MM.1S (cell line): ENCODE measurements at regions not wholly inside any gene's neighbourhood (a gene's known extent, or its start where the extent isn't known, plus 50 kb on each side); places are given as distances from the start of the nearest gene placed in this dataset.

ENCODE experiments used
- EZH2 ChIP-seq: fragments of 300-600 bp; sonication (generic); optimal IDR thresholded peaks from 2 replicates; pipeline ENCODE3; 2017; ENCODE audit warnings: low read depth, mild to moderate bottlenecking, antibody characterized with exemption, low read length, mixed read lengths
- TF ChIP-seq, protein P1 (sequence below): fragments of 300-600 bp; sonication (generic); IDR thresholded peaks from 2 replicates; pipeline ENCODE4 v1.5.1; 2016; ENCODE audit warnings: antibody characterized with exemption, low read length, mixed read lengths

DNA sequence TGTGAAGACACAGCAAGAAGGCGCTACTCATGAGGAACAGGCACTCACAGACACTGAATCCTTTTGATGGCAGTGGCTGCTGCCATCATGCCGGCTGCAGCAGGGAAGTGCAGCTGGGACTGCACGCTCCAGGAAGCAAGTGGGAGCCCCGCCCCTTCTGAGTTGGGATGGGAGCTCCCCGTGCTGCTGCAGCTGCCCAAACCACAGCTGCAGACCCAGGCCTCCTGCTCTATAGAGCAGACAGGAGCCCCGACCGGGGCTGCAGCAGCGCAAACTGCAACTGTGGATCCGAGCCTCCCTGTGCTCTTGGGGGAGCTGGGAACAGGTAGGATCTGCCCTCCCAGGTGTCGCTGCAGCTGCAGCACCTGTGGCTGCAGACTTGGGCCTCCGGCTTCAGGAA is 65.2 kb upstream of the MARK1 start:
- TF ChIP-seq EZH2: no peak
- TF ChIP-seq, protein P1, sequence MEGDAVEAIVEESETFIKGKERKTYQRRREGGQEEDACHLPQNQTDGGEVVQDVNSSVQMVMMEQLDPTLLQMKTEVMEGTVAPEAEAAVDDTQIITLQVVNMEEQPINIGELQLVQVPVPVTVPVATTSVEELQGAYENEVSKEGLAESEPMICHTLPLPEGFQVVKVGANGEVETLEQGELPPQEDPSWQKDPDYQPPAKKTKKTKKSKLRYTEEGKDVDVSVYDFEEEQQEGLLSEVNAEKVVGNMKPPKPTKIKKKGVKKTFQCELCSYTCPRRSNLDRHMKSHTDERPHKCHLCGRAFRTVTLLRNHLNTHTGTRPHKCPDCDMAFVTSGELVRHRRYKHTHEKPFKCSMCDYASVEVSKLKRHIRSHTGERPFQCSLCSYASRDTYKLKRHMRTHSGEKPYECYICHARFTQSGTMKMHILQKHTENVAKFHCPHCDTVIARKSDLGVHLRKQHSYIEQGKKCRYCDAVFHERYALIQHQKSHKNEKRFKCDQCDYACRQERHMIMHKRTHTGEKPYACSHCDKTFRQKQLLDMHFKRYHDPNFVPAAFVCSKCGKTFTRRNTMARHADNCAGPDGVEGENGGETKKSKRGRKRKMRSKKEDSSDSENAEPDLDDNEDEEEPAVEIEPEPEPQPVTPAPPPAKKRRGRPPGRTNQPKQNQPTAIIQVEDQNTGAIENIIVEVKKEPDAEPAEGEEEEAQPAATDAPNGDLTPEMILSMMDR: no peak
